Gastrocnemius medialis (tissue), 4 donors: ENCODE measurements at regions not wholly inside any gene's neighbourhood (a gene's known extent, or its start where the extent isn't known, plus 50 kb on each side); places are given as distances from the start of the nearest gene placed in this dataset.

Source experiments
- ATAC-seq, 2 donors: fragments of 150-250 bp; one replicate each; pipeline ENCODE4 v1.9.1; 2016
- DNase-seq, 2 donors: peaks; one replicate each; pipeline ENCODE4 v3.0.0-alpha.2; 2019
- H3K27ac ChIP-seq, 4 donors: fragments of 200-600 bp; sonication (generic); 1 replicate in 1 of 4; 2 replicates in 3 of 4; pipeline ENCODE4 v1.5.1; 2016 to 2018; ENCODE audit warnings: mild to moderate bottlenecking in 2 of 4, moderate library complexity in 1 of 4
- H3K27me3 ChIP-seq, 3 donors: fragments of 200-600 bp; sonication (generic) in 2 of 3; 1 replicate in 1 of 3; 2 replicates in 2 of 3; pipeline versions ENCODE4 v1.5.1 to v1.6.0; 2016 to 2019; ENCODE audit warnings: mild to moderate bottlenecking in 1 of 3, moderate library complexity in 1 of 3
- H3K36me3 ChIP-seq, 2 donors: fragments of 200-600 bp; sonication (generic) in 1 of 2; one replicate each; pipeline ENCODE4 v1.5.1; 2017 to 2018
- H3K4me1 ChIP-seq, 2 donors: fragments of 200-600 bp; sonication (generic) in 1 of 2; one replicate each; pipeline ENCODE4 v1.5.1; 2016 to 2017; ENCODE audit warnings: mild to moderate bottlenecking in 2 of 2
- H3K4me3 ChIP-seq, 4 donors: fragments of 200-600 bp; sonication (generic) in 3 of 4; 1 replicate in 1 of 4; 2 replicates in 3 of 4; pipeline ENCODE4 v1.5.1; 2016 to 2019; ENCODE audit warnings: mild to moderate bottlenecking in 2 of 4
- H3K9me3 ChIP-seq, 3 donors: fragments of 200-600 bp; sonication (generic) in 2 of 3; 1 replicate in 1 of 3; 2 replicates in 2 of 3; pipeline ENCODE4 v1.5.1; 2016 to 2019
- POLR2A ChIP-seq, 2 donors: fragments of 450-650 bp; IDR thresholded peaks; one replicate each; pipeline ENCODE4 v1.6.1; 2017; ENCODE audit warnings: antibody characterized with exemption in 2 of 2, mild to moderate bottlenecking in 2 of 2, moderate library complexity in 2 of 2
- in situ Hi-C, 4 donors: fragments of 200-750 bp; cut with MboI; loops; one replicate each; pipeline versions ENCODE4 v1.15.0 to v1.8.0; 2017; ENCODE audit warnings: low sequenced_read_pairs in 4 of 4
- intact Hi-C: fragments of 100-400 bp; cut with DNase I; formaldehyde crosslinking; loops from one replicate; pipeline ENCODE4 v1.15.1; 2023; ENCODE audit warnings: low total_unique reads
- TF ChIP-seq, protein P1 (sequence below), 5 experiments: fragments of 450-650 bp in 3 of 5; fragments of 200-600 bp in 2 of 5; sonication (generic) in 2 of 5; IDR thresholded peaks in 4 of 5; conservative IDR thresholded peaks in 1 of 5; 1 replicate in 4 of 5; 2 replicates in 1 of 5; pipeline ENCODE4 v1.5.1; 2016 to 2019; ENCODE audit warnings: antibody characterized with exemption in 5 of 5, mild to moderate bottlenecking in 3 of 5, moderate library complexity in 3 of 5

DNA sequence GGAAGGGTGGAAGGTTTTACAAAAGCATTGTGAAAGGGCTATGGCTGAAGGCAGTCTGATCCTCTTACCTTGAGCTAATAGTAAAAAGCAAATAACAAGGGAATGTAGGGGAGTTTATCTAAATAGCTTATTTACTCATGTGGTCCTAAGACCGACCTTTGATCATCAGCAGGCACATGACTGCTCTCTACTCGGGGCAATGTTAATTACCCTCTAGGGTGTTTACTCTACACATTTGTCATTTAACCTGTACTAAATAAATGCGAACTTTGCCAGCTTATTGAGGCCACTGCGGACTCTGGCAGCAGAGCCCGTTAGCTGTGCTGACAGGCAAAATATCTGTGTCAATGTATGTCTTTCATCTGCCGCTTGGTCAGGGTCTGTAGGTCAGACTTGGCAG lies 768.3 kb upstream of the ATXN7L3B start:
- Histone ChIP-seq H3K4me1 (no peaks in the 10 kb centered on the region), H3K36me3 (no peaks in the 10 kb centered on the region), H3K4me3 (no peak overlapping the region), H3K27ac (no peak overlapping the region), H3K9me3 (no peaks in the 10 kb centered on the region), H3K27me3 (no peaks in the 10 kb centered on the region)
- DNase-seq, result no peak
- intact Hi-C loops (no loop called here), in situ Hi-C loops (no loop called here)
- TF ChIP-seq, protein P1, sequence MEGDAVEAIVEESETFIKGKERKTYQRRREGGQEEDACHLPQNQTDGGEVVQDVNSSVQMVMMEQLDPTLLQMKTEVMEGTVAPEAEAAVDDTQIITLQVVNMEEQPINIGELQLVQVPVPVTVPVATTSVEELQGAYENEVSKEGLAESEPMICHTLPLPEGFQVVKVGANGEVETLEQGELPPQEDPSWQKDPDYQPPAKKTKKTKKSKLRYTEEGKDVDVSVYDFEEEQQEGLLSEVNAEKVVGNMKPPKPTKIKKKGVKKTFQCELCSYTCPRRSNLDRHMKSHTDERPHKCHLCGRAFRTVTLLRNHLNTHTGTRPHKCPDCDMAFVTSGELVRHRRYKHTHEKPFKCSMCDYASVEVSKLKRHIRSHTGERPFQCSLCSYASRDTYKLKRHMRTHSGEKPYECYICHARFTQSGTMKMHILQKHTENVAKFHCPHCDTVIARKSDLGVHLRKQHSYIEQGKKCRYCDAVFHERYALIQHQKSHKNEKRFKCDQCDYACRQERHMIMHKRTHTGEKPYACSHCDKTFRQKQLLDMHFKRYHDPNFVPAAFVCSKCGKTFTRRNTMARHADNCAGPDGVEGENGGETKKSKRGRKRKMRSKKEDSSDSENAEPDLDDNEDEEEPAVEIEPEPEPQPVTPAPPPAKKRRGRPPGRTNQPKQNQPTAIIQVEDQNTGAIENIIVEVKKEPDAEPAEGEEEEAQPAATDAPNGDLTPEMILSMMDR (IDR thresholded peaks at IDR 0.05 in 4 of 5, conservative IDR thresholded peaks at IDR 0.05 in 1 of 5), result no peak
- TF ChIP-seq POLR2A (IDR thresholded peaks at IDR 0.05), result no peak
- no peak for ATAC-seq

DNA sequence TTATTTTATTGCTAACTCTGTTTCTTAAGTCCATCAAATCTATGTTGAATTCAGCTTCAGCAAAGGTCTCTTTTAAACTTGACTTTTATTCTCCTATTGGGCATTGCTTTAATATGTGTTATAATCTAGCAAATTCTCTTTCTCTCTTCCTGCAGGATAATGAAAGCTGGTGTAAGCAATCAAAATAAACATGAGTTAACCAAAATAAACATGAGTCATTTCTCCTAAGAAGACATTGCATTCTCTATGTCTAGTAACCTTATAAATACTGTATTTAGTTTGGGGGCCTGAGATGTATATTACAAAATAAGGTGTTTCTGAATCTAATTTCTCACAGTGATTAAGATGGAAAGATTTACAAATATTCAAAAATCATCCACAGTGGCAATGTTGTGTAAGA lies 739.1 kb upstream of the ATXN7L3B start:
- H3K27ac ChIP-seq, result no peak overlapping the region
- intact Hi-C loops, result no loop called here
- no peaks in the 10 kb centered on the region for H3K27me3 ChIP-seq
- no peaks in the 10 kb centered on the region for H3K36me3 ChIP-seq
- in situ Hi-C loops, result no loop called here
- H3K4me1 ChIP-seq, result no peaks in the 10 kb centered on the region
- DNase-seq (no peak), ATAC-seq (no peak)
- no peak overlapping the region for H3K4me3 ChIP-seq
- H3K9me3 ChIP-seq, result no peaks in the 10 kb centered on the region
- TF ChIP-seq POLR2A (IDR thresholded peaks at IDR 0.05), result no peak
- TF ChIP-seq, protein P1 (IDR thresholded peaks at IDR 0.05 in 4 of 5, conservative IDR thresholded peaks at IDR 0.05 in 1 of 5), result no peak

DNA sequence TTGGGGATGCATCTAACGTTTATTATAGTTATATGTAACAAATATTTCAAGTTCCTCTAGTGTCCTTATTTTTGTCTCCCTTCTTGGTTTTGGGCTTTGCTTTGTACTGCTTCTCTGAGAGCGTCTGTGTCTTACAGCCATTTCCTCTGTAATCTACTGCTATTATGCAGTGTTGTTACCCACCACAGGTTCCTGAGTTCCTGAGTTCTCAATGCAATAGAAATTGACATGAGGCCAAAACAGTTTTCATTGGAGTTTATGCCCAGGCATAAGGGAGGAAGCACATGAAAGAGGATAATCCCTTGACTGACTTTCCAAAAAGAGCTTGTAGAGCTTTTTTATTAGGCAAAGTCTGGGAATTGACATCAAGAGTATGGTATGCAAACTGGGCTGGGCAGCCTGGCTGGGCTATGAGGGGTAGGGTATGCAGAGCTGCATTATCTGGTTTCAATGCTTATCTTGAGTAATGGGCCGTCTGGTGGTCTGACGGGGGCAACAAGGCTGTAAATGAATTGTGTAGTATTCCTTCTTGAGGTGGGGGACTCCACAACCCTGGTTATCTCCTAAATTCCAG lies 722.5 kb upstream of the ATXN7L3B start:
- Histone ChIP-seq H3K9me3 (no peaks in the 10 kb centered on the region), H3K36me3 (no peaks in the 10 kb centered on the region), H3K4me3 (no peak overlapping the region), H3K27ac (no peak overlapping the region), H3K27me3 (no peaks in the 10 kb centered on the region), H3K4me1 (no peaks in the 10 kb centered on the region)
- in situ Hi-C loops, result no loop called here
- intact Hi-C loops, result no loop called here
- ATAC-seq (no peak), DNase-seq (no peak)
- TF ChIP-seq, protein P1 (IDR thresholded peaks at IDR 0.05 in 4 of 5, conservative IDR thresholded peaks at IDR 0.05 in 1 of 5), result no peak
- no peak for TF ChIP-seq POLR2A (IDR thresholded peaks at IDR 0.05)

DNA sequence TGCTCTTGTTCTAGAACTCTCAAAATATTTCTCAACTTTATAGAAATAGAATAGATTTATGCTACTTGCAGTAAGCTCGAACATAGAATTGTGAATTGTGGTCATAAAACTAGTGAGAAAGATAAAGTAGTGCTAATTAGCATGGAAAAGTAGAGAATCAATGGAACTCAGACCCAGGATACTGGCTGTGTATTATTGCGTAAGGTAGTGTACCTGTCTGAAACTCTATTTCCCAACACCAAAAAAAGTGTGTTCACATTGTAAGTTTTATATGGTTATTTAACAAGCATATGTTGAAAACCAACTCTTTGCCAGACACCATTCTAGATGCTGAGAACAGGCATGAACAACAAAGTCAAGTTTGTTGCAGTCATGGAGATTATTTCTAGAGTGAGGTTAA lies 720.5 kb upstream of the ATXN7L3B start:
- in situ Hi-C loops, result no loop called here
- Histone ChIP-seq H3K4me1 (no peaks in the 10 kb centered on the region), H3K4me3 (no peak overlapping the region), H3K9me3 (no peaks in the 10 kb centered on the region), H3K36me3 (no peaks in the 10 kb centered on the region), H3K27ac (no peak overlapping the region), H3K27me3 (no peaks in the 10 kb centered on the region)
- no peak for DNase-seq
- intact Hi-C loops, result no loop called here
- no peak for ATAC-seq
- TF ChIP-seq, protein P1 (IDR thresholded peaks at IDR 0.05 in 4 of 5, conservative IDR thresholded peaks at IDR 0.05 in 1 of 5), result no peak
- no peak for TF ChIP-seq POLR2A (IDR thresholded peaks at IDR 0.05)

DNA sequence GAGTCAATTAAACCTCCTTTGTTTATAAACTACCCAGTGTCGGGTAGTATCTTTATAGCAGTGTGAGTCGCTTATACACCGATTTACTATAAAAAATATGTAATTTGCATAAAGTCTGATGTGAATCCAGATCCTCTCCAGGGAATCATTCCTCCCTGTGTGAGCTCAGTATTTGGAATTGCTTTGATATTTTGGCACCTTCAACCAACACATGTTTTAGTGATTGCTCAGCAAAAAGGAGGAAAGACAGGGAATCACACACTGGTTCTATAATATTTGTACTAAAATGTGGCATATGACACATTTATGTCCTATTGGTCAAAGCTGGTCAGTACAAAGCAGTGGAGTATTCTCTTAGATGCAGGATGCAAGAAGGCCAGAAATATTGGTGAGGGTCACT lies 703.9 kb upstream of the ATXN7L3B start:
- ATAC-seq (no peak), DNase-seq (no peak)
- no peaks in the 10 kb centered on the region for H3K4me1 ChIP-seq
- no peak overlapping the region for H3K4me3 ChIP-seq
- H3K36me3 ChIP-seq, result no peaks in the 10 kb centered on the region
- H3K9me3 ChIP-seq, result no peaks in the 10 kb centered on the region
- no peaks in the 10 kb centered on the region for H3K27me3 ChIP-seq
- TF ChIP-seq, protein P1 (IDR thresholded peaks at IDR 0.05 in 4 of 5, conservative IDR thresholded peaks at IDR 0.05 in 1 of 5), result no peak
- no peak for TF ChIP-seq POLR2A (IDR thresholded peaks at IDR 0.05)
- H3K27ac ChIP-seq, result no peak overlapping the region
- intact Hi-C loops, result no loop called here
- in situ Hi-C loops, result no loop called here
